ENCODE measurements at regions not wholly inside any gene's neighbourhood (a gene's known extent, or its start where the extent isn't known, plus 50 kb on each side); places are given as distances from the start of the nearest gene placed in this dataset.

- TF ChIP-seq POLR2A (IDR thresholded peaks at IDR 0.05), result no peak
- no peak for TF ChIP-seq CTCF (IDR thresholded peaks at IDR 0.05)
Measured at GRCh38 chr2:12415536-12415935, 301.2 kb upstream of the TRIB2 start.
